H1 (cell line): ENCODE measurements at regions not wholly inside any gene's neighbourhood (a gene's known extent, or its start where the extent isn't known, plus 50 kb on each side); places are given as distances from the start of the nearest gene placed in this dataset.

ENCODE experiments used
- JUN ChIP-seq: IDR thresholded peaks from 2 replicates; pipeline ENCODE4 v1.6.1; 2011; ENCODE audit warnings: low read depth, mild to moderate bottlenecking, improper control_type of control experiment, low read length
- NRF1 ChIP-seq: IDR thresholded peaks from 2 replicates; pipeline ENCODE4 v1.6.1; 2011; ENCODE audit warnings: mild to moderate bottlenecking, low read depth, low read length, improper control_type of control experiment
- SIX5 ChIP-seq: IDR thresholded peaks from 2 replicates; pipeline ENCODE4 v1.6.1; 2011; ENCODE audit warnings: mild to moderate bottlenecking, low read depth, low read length

- TF ChIP-seq JUN (no peak), SIX5 (no peak), NRF1 (no peak)
Observed at GRCh38 chr9:73061146-73061545, 90.5 kb upstream of the ANXA1 start (continued).
